ENCODE measurements at regions not wholly inside any gene's neighbourhood (a gene's known extent, or its start where the extent isn't known, plus 50 kb on each side); places are given as distances from the start of the nearest gene placed in this dataset.

- H3K4me3 ChIP-seq (replicated peaks; ENCODE audit: low read depth, low read length), result no peak overlapping the region
- TF ChIP-seq, protein P1, sequence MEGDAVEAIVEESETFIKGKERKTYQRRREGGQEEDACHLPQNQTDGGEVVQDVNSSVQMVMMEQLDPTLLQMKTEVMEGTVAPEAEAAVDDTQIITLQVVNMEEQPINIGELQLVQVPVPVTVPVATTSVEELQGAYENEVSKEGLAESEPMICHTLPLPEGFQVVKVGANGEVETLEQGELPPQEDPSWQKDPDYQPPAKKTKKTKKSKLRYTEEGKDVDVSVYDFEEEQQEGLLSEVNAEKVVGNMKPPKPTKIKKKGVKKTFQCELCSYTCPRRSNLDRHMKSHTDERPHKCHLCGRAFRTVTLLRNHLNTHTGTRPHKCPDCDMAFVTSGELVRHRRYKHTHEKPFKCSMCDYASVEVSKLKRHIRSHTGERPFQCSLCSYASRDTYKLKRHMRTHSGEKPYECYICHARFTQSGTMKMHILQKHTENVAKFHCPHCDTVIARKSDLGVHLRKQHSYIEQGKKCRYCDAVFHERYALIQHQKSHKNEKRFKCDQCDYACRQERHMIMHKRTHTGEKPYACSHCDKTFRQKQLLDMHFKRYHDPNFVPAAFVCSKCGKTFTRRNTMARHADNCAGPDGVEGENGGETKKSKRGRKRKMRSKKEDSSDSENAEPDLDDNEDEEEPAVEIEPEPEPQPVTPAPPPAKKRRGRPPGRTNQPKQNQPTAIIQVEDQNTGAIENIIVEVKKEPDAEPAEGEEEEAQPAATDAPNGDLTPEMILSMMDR (IDR thresholded peaks at IDR 0.05; ENCODE audit: low read depth, low read length, missing control alignments), result no peak
- DNase-seq (ENCODE audit: extremely low read depth, low read depth), result no peak
Measured at GRCh38 chr10:33758299-33758698, 423.8 kb upstream of the NRP1 start.

DNA sequence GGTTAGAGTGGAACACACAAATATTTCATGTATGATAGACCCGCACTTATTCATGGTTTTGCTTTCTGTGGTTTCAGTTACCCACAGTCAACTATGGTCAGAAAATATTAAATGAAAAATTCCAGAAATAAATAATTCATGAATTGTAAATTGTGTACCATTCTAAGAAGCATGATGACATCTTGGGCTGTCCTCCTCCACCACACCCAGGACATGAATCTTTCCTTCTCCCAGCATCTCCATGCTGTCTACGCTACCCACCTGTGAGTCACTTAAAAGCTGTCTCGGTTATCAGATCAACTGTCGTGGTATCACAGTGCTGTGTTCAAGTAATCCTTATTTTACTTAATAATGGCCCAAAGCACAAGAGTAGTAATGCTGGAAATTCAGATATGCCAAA, 419.6 kb upstream of the NRP1 start:
- DNase-seq (ENCODE audit: extremely low read depth, low read depth), result no peak
- TF ChIP-seq, protein P1 (IDR thresholded peaks at IDR 0.05; ENCODE audit: low read depth, low read length, missing control alignments), result no peak
- H3K4me3 ChIP-seq (replicated peaks; ENCODE audit: low read depth, low read length), result no peak overlapping the region

- TF ChIP-seq, protein P1 (IDR thresholded peaks at IDR 0.05; ENCODE audit: low read depth, low read length, missing control alignments), result no peak
- no peak for DNase-seq (ENCODE audit: extremely low read depth, low read depth)
- H3K4me3 ChIP-seq (replicated peaks; ENCODE audit: low read depth, low read length), result no peak overlapping the region
Measured at GRCh38 chr10:33753389-33753788, 418.9 kb upstream of the NRP1 start.

GRCh38 chr10:33749790-33750189, 415.3 kb upstream of the NRP1 start:
- TF ChIP-seq, protein P1 (IDR thresholded peaks at IDR 0.05; ENCODE audit: low read depth, low read length, missing control alignments), result no peak
- no peak for DNase-seq (ENCODE audit: extremely low read depth, low read depth)
- H3K4me3 ChIP-seq (replicated peaks; ENCODE audit: low read depth, low read length), result no peak overlapping the region

DNA sequence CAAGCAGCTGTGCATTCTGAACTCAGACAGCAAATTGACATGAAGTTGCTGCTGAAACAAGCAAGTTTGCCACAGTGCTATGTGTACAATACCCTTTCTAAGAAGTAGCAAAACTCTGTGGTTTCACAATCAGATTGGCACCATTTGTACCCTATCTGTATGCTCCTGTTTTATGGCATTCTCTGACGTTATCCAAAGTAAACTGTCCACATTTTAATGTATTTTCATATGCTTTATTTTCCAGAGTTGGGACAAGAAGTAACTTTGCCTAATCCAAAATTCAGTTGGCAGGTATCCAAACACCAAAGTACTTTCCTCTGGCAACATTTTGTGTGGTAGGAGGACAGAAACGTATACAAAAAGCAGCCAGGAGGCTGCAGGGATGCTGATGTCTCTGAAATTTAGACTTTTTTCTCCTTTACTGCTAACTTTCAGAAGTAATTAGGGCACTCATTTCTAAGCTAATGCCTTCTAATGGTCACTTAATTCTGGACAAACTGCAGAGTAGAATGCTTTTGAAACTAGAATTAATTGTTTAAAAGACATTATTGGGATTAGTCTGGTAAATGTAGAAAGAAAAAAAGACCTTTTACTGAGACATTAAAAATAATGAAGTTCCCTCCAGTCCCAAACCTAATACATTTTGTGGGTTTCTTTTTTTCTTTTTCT, 414.7 kb upstream of the NRP1 start:
- no peak for DNase-seq (ENCODE audit: extremely low read depth, low read depth)
- TF ChIP-seq, protein P1 (IDR thresholded peaks at IDR 0.05; ENCODE audit: low read depth, low read length, missing control alignments), result no peak
- H3K4me3 ChIP-seq (replicated peaks; ENCODE audit: low read depth, low read length), result no peak overlapping the region

DNA sequence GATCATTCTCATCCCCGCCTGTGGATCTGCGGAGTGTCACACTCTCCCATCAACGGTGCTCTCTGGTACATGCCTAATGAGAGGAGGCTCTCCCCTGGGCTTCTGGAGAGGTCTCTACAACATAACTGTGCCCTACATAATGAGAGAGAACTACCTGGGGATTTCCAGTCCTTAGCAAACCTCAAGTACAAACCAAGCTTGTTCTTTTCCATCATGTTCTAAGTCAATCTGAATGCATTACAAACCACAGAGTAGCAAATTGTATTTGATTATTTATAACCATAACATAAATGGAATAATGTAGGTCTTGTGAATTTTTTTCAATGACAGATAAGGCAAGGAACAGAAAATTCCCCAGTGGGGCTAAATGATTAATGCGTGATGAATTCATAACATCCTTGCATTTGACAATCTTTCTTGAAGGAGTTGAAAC, 412.4 kb upstream of the NRP1 start:
- TF ChIP-seq, protein P1 (IDR thresholded peaks at IDR 0.05; ENCODE audit: low read depth, low read length, missing control alignments), result no peak
- no peak for DNase-seq (ENCODE audit: extremely low read depth, low read depth)
- H3K4me3 ChIP-seq (replicated peaks; ENCODE audit: low read depth, low read length), result no peak overlapping the region

- DNase-seq (ENCODE audit: extremely low read depth, low read depth), result no peak
- no peak overlapping the region for H3K4me3 ChIP-seq (replicated peaks; ENCODE audit: low read depth, low read length)
- TF ChIP-seq, protein P1 (IDR thresholded peaks at IDR 0.05; ENCODE audit: low read depth, low read length, missing control alignments), result no peak
Measured at GRCh38 chr10:33746186-33746585, 411.7 kb upstream of the NRP1 start.
